Uterus (tissue), 3 donors: ENCODE measurements at regions not wholly inside any gene's neighbourhood (a gene's known extent, or its start where the extent isn't known, plus 50 kb on each side); places are given as distances from the start of the nearest gene placed in this dataset.

Experiments
- DNase-seq, 2 donors: peaks; one replicate each; pipeline ENCODE4 v3.0.0-alpha.2; 2019 to 2020
- H3K27ac ChIP-seq, 2 donors: fragments of 200-600 bp; sonication (generic); 1 replicate in 1 of 2; 2 replicates in 1 of 2; pipeline ENCODE4 v1.5.1; 2016 to 2018
- H3K27me3 ChIP-seq, 2 donors: fragments of 200-600 bp; sonication (generic); one replicate each; pipeline ENCODE4 v1.5.1; 2018 to 2019; ENCODE audit warnings: control low read depth in 1 of 2
- H3K36me3 ChIP-seq, 2 donors: fragments of 200-600 bp; sonication (generic); one replicate each; pipeline ENCODE4 v1.5.1; 2019; ENCODE audit warnings: control low read depth in 1 of 2
- H3K4me1 ChIP-seq, 2 donors: fragments of 200-600 bp; sonication (generic); one replicate each; pipeline ENCODE4 v1.5.1; 2018 to 2019; ENCODE audit warnings: control low read depth in 1 of 2
- H3K4me3 ChIP-seq, 2 donors: fragments of 200-600 bp; sonication (generic); 1 replicate in 1 of 2; 2 replicates in 1 of 2; pipeline ENCODE4 v1.5.1; 2018 to 2019; ENCODE audit warnings: mild to moderate bottlenecking in 1 of 2
- H3K9me3 ChIP-seq, 2 donors: fragments of 200-600 bp; sonication (generic); one replicate each; pipeline ENCODE4 v1.5.1; 2019; ENCODE audit warnings: control low read depth in 1 of 2
- CTCF ChIP-seq, 4 experiments: fragments of 200-600 bp in 2 of 4; fragments of 450-650 bp in 2 of 4; sonication (generic) in 2 of 4; IDR thresholded peaks; one replicate each; pipeline ENCODE4 v1.5.1; 2016 to 2019; ENCODE audit warnings: antibody characterized with exemption in 4 of 4, mild to moderate bottlenecking in 2 of 4, moderate library complexity in 1 of 4
- POLR2A ChIP-seq, 2 donors: fragments of 450-650 bp; IDR thresholded peaks; one replicate each; pipeline ENCODE4 v1.6.1; 2016; ENCODE audit warnings: antibody characterized with exemption in 2 of 2, mild to moderate bottlenecking in 1 of 2, moderate library complexity in 1 of 2
- intact Hi-C: fragments of 100-400 bp; cut with DNase I; formaldehyde crosslinking; loops from one replicate; pipeline ENCODE4 v1.15.1; 2023; ENCODE audit warnings: low total_unique reads
- donor health status: DM: yes; HTN: yes; CAD: no.

- Histone ChIP-seq H3K36me3 (no peaks in the 10 kb centered on the region), H3K9me3 (no peaks in the 10 kb centered on the region), H3K4me3 (no peak overlapping the region), H3K4me1 (no peaks in the 10 kb centered on the region), H3K27ac (no peak overlapping the region), H3K27me3 (no peaks in the 10 kb centered on the region)
- intact Hi-C loops = no loop called here
- DNase-seq = no peak
- TF ChIP-seq CTCF (IDR thresholded peaks at IDR 0.05) (no peak), POLR2A (IDR thresholded peaks at IDR 0.05) (no peak)
These were observed 454.7 kb downstream of the PPP4R3C start for GRCh38 chrX:27008486-27008885.

GRCh38 chrX:26999634-27000033 lies 463.5 kb downstream of the PPP4R3C start:
- no peak overlapping the region for H3K27ac ChIP-seq
- DNase-seq = no peak
- H3K27me3 ChIP-seq = peaks cover 0 to 5% of the 10 kb centered on the region in 2 donors
- no peak overlapping the region for H3K4me3 ChIP-seq
- TF ChIP-seq POLR2A (IDR thresholded peaks at IDR 0.05) (no peak), CTCF (IDR thresholded peaks at IDR 0.05) (no peak)
- H3K36me3 ChIP-seq = no peaks in the 10 kb centered on the region
- intact Hi-C loops = no loop called here
- H3K9me3 ChIP-seq = no peaks in the 10 kb centered on the region
- H3K4me1 ChIP-seq = no peaks in the 10 kb centered on the region

- no peak overlapping the region for H3K27ac ChIP-seq
- no peaks in the 10 kb centered on the region for H3K27me3 ChIP-seq
- no peak overlapping the region for H3K4me3 ChIP-seq
- intact Hi-C loops = no loop called here
- no peaks in the 10 kb centered on the region for H3K4me1 ChIP-seq
- no peaks in the 10 kb centered on the region for H3K9me3 ChIP-seq
- TF ChIP-seq CTCF (IDR thresholded peaks at IDR 0.05) (no peak), POLR2A (IDR thresholded peaks at IDR 0.05) (no peak)
- H3K36me3 ChIP-seq = no peaks in the 10 kb centered on the region
- no peak for DNase-seq
These were observed 504.9 kb downstream of the PPP4R3C start for GRCh38 chrX:26958261-26958660.

- intact Hi-C loops = no loop called here
- Histone ChIP-seq H3K27me3 (no peaks in the 10 kb centered on the region), H3K9me3 (no peaks in the 10 kb centered on the region), H3K4me1 (no peaks in the 10 kb centered on the region), H3K4me3 (no peak overlapping the region), H3K36me3 (no peaks in the 10 kb centered on the region), H3K27ac (no peak overlapping the region)
- DNase-seq = no peak
- no peak for TF ChIP-seq CTCF (IDR thresholded peaks at IDR 0.05)
- TF ChIP-seq POLR2A (IDR thresholded peaks at IDR 0.05) = no peak
These were observed 509.1 kb downstream of the PPP4R3C start for GRCh38 chrX:26954029-26954428.

GRCh38 chrX:26952213-26952612 lies 510.9 kb downstream of the PPP4R3C start:
- intact Hi-C loops = no loop called here
- H3K27ac ChIP-seq = no peak overlapping the region
- no peaks in the 10 kb centered on the region for H3K9me3 ChIP-seq
- DNase-seq = no peak
- no peak overlapping the region for H3K4me3 ChIP-seq
- H3K27me3 ChIP-seq = no peaks in the 10 kb centered on the region
- no peaks in the 10 kb centered on the region for H3K4me1 ChIP-seq
- no peaks in the 10 kb centered on the region for H3K36me3 ChIP-seq
- TF ChIP-seq POLR2A (IDR thresholded peaks at IDR 0.05) = no peak

GRCh38 chrX:26927419-26927818 lies 535.7 kb downstream of the PPP4R3C start:
- TF ChIP-seq CTCF (IDR thresholded peaks at IDR 0.05) (no peak), POLR2A (IDR thresholded peaks at IDR 0.05) (no peak)
- Histone ChIP-seq H3K9me3 (no peaks in the 10 kb centered on the region), H3K4me1 (no peaks in the 10 kb centered on the region), H3K27ac (no peak overlapping the region), H3K27me3 (peaks cover 0 to 9% of the 10 kb centered on the region in 2 donors), H3K4me3 (no peak overlapping the region), H3K36me3 (no peaks in the 10 kb centered on the region)
- DNase-seq = no peak
- intact Hi-C loops = no loop called here
